ENCODE measurements at regions not wholly inside any gene's neighbourhood (a gene's known extent, or its start where the extent isn't known, plus 50 kb on each side); places are given as distances from the start of the nearest gene placed in this dataset.

- no peak for TF ChIP-seq YY1 (IDR thresholded peaks at IDR 0.05; ENCODE audit: insufficient read depth, insufficient read length)
- no peak for TF ChIP-seq SUZ12 (IDR thresholded peaks at IDR 0.05; ENCODE audit: extremely low read depth, insufficient read depth, insufficient read length)
- TF ChIP-seq ZNF274 (IDR thresholded peaks at IDR 0.05; ENCODE audit: low read depth, low read length), result no peak
Observed at GRCh38 chr2:16907645-16908282, 242.1 kb upstream of the CYRIA start.

Measured in NT2/D1 (cell line).